ENCODE measurements at regions not wholly inside any gene's neighbourhood (a gene's known extent, or its start where the extent isn't known, plus 50 kb on each side); places are given as distances from the start of the nearest gene placed in this dataset.
"Not testable (repeated sequence)": the region's sequence is repeated elsewhere in the genome, so short reads cannot be mapped to it uniquely, and the experiment has no call there.

DNA sequence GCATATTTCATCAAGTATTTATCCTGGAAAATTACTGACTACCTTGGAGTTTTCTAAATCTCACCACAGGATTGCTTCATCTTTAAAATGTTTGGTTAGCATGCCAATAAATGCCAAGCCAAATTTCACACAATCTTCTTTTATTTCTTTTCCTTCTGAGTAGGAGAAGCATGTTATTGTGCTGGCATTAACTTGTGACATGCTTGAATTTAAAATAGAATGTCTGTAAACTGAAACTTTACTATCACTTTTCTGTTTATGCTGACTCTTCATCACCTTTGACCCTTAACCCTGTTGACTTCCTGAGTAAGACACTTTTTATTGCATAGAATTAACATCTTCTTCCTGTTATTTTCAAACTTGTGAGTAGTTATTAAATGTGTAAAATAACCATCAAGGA lies 56.2 kb upstream of the LRRTM4 start:
- DNase-seq, result peak; percentile 10

- DNase-seq, result no peak
Measured at GRCh38 chr2:77579076-77579769, 57.0 kb upstream of the LRRTM4 start.

DNA sequence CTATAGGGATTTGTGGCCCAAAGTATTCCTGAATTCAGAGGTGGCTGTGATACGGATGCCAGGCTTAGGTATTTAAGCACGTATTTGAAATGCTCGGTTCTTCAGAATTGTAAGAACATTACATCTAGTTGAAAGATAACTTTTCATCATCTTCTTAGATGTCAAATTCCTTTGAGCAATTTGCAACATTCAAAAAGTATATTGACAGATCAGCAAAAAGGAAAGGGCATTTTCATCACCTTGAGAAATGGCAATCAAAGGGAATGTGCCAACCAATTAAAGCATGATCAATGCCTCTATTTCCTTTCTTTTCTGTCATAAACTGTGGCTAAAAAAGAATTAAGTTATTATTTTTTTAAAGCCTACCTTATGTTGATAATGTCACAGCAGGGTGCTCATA lies 66.3 kb upstream of the LRRTM4 start:
- DNase-seq, result no peak

DNA sequence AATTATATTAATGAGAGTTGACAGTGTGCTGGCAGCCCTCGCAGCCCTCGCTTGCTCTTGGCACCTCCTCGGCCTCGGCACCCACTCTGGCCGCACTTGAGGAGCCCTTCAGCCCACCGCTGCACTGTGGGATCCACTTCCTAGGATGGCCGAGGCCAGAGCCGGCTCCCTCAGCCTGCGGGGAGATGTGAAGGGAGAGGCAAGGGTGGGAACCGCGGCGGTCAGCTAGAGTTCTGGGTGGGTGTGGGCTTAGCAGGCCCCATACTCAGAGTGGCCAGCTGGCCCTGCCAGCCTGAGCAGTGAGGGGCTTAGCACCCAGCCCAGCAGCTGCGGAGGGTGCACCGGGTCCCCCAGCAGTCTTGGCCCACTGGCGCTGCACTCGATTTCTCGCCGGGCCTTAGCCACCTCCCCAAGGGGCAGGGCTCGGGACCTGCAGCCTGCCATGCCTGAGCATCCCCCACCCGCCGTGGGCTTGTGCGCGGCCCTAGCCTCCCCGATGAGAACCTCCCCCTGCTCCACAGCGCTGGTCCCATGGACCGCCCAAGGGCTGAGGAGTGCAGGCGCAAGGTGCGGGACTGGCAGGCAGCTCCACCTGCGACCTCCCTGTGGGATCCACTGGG lies 68.2 kb upstream of the LRRTM4 start:
- no peak for DNase-seq

- not testable (repeated sequence) for DNase-seq
Measured at GRCh38 chr2:77592955-77593354, 70.8 kb upstream of the LRRTM4 start.

DNA sequence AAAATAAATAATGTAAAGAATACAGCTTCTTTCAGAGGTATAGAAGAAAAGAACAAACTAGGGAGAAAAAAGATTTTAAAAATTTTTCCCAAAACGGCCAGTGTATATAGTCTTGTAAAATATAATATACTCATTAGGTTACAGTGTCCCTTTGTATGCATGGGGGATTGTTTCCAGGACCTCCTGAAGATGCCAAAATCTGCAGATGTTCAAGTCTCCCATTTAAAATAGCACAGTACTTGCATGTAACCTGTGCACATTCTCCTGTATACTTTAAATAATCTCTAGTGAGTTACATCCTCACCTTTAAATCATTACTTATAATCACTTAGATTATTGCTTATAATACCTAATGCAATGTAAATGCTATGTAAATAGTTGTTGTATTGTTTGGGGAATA lies 80.6 kb upstream of the LRRTM4 start:
- DNase-seq, result no peak

DNA sequence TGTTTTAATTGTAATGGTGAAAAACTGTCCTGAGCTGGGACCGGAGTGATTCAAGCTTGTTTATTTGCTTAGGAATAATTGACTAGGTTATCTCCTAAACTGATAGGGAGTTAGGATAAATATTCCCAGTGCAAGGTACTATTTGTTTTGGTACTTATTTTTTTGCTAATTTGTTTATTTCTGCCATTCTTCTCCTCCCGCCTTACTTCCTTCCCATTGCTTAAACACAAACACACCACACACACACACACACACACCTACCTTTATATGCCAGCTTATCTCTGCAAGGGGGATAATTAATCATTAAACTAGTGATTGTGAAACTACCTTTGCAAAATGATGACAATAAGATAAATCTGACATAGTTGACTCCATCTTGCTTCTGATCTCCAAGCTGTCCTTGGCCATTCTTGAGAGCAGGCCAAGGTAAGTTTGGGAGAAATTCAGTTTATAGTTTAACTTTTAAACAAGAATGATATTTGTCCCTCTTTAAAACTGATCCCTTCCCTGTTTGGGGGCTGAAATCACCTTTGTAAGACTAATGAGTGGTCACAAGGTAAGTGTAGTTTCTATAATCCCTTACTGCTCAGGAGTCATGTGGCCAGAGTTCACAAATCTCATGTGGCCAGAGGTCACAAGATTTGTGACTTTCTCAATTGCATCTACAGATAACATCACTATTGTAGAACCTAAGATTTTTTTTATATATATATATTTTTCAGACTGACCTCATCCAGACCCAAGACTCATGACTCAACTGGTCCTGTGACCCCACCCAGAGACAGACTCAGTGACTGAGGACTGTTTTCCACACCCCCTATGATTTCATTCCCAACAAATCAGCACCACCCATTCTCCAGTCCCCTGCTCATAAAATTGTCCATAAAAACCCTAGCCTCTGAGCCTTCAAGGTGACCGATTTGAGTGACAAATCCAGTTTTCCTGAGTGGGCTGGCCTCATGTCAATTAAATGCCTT lies 83.1 kb upstream of the LRRTM4 start:
- no peak for DNase-seq

DNA sequence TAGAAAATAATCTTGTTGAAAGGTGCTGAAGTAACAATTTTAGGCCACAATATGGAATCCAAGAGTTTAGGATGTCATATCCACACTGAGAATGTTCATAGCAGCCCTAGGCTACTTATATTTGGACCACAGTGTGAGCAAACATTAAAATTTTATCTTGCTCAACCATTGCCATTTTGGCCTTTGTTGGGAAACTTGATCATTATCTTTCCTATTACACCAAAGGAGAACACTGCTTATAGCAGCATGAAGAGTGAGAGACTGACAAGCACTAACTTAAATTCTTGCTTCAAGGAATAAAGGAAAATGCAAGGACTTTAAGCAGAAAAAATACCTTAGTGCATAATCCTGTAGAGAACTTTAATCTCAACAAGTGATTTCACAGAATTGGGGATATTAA lies 86.3 kb upstream of the LRRTM4 start:
- DNase-seq, result no peak

DNA sequence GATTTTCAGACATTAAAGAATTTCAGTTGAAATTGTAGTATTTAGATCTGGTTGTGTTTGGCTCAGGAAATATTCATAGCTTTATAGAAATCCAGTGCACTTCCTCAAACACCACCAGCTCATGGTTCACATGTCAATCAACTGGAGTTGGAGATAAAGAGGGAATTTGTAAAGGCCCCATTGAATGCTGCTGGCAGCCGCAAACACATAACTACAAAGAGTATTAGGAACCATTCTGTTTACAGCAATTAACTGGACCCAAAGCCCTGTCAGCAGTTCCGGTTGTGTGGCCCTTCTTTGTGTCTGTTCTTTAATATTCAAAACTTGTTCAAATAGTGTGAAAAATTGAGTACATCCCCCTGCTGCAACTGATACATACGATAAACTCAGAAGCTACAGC lies 107.4 kb upstream of the LRRTM4 start:
- DNase-seq, result peak; percentile 2

DNA sequence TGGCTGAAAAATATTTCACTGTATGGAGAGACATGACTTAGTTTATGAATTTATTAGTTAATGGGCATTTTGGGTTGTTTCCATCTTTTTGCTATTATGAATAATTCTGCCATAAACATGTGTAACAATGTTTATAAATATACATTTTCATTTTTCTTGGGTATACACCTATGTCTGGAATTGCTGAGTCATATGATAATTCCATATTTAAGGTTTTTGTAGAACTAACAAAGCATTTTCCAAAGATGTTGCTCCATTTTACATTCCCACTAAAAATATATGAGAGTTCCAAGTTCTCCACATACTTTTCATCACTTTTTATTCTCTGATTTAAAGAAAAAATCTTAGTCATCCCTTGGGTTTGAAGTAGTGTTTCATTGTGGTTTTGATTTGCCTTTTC lies 108.8 kb upstream of the LRRTM4 start:
- no peak for DNase-seq

DNA sequence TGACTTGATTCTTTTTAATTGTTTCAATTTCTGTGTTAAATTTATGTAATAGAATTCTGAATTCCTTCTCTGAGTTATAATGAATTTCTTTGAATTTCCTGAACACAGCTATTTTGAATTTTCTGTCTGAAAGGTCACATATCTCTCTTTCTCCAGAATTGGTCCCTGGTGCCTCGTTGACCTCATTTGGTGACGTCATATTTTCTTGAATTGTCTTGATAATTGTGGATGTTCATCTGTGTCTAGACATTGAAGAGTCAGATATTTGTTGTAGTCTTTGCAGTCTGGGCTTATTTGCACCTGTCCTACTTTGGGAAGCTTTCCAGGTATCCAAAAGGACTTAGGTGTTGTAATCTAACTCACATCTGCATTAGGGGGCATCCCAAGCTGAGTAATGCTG lies 111.4 kb upstream of the LRRTM4 start:
- no peak for DNase-seq

DNA sequence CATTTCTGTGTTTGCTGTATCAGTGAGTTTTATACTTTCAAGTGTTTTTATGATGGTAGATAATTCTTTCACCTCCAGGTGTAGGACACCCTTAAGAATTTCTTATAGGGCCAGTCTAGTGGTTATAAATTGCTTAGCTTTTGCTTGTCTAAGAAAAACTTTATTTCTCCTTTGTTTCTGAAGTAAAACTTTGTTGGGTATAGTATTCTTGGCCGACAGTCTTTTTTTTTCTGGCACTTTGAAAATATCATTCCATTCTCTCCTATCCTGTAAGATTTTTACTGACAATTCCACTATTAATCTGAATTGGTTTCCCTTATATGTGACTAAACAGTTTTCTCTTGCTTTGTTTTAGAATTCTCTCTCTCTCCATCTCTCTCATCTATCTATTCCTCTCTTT lies 118.7 kb upstream of the LRRTM4 start:
- DNase-seq, result no peak

DNA sequence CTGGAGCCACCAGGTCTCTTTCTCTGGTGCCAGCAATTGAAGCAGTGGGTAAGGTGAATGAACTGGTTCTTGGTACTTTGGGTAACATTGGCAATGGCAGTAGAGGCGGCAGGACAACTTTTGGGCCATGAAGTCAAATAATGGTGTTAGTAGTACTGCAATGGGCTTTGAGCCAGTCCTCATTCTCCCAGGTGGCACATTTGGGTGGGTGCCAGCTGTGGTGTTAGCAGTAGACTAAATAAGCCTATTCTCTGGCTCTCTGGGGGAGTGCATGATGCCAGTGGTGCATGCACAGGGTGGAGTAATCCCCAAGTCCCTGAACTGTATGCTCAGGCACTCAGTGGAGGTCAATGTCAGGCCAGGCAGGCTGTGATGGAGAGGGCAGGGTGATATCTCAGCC lies 120.2 kb upstream of the LRRTM4 start:
- no peak for DNase-seq

GRCh38 chr2:77649856-77650255 lies 127.7 kb upstream of the LRRTM4 start:
- no peak for DNase-seq

GRCh38 chr2:77652499-77652898 lies 130.3 kb upstream of the LRRTM4 start:
- DNase-seq, result no peak

DNA sequence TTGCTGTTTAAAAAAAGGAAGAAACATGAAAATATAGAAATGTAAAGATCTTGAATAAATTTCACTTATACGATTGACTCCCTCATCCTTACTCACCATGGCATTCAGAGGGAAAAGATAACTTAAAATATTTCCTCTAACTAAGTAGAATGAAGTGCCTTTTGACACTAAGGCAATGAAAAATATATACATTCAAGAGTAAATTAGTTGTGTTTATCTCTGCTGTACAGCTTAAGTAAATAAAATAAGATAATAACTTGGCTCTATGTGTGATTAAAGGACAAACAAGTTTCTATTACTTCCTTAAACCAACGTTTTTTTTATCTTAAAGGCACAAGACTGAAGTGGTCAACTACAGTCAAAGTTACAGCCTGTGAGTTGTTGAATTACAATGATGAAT lies 142.3 kb upstream of the LRRTM4 start:
- no peak for DNase-seq

GRCh38 chr2:77666251-77666980 lies 144.2 kb upstream of the LRRTM4 start:
- no peak for DNase-seq

- DNase-seq, result not testable (repeated sequence)
Measured at GRCh38 chr2:77684543-77685319, 162.6 kb upstream of the LRRTM4 start.

GRCh38 chr2:77712601-77713000 lies 190.4 kb upstream of the LRRTM4 start:
- DNase-seq, result no peak

DNA sequence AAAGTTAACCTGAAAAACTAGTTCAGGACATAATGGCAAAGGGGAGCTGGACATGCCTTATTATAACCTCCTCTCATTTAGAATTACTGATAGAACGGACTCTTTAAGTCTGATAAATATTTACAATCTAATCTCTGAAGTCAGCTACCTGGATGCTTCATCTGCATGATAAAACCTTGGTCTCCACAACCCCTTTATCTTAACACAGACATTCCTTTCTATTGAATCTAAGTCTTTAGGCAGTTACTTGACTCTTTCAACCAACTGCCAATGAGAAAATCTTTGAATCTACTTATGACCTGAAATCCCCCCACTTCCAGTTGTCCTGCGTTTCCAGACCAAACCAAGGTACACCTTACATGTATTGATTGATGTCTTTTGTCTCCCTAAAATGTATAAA lies 191.2 kb upstream of the LRRTM4 start:
- no peak for DNase-seq

DNA sequence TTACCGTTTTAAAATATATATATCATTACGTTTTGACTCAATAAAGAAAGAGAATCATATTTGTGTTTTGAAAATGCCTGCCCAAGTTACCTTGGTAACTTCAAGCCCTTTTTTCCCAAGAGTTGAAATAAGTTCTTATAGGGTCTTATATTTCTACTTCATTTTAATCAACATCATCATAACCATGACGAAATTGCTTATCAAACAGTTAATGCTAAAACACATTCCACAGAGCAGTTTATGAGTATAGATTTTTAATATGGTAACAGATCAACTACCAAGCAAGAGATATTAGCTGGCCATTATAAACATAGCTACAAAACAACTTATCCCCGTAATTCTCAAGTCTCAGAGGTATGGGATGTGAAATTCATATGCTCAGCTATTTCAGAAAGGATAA lies 197.9 kb upstream of the LRRTM4 start:
- DNase-seq, result no peak

GRCh38 chr2:77721593-77721992 lies 199.4 kb upstream of the LRRTM4 start:
- DNase-seq, result no peak

Data from tongue (tissue), 1 donor.